DMS 273 (cell line): ENCODE measurements at regions not wholly inside any gene's neighbourhood (a gene's known extent, or its start where the extent isn't known, plus 50 kb on each side); places are given as distances from the start of the nearest gene placed in this dataset.

Experiments
- DNase-seq: peaks from one replicate; lab custom pipeline; 2025; ENCODE audit not compliant: unreplicated experiment; lab: John Stamatoyannopoulos, UW

DNA sequence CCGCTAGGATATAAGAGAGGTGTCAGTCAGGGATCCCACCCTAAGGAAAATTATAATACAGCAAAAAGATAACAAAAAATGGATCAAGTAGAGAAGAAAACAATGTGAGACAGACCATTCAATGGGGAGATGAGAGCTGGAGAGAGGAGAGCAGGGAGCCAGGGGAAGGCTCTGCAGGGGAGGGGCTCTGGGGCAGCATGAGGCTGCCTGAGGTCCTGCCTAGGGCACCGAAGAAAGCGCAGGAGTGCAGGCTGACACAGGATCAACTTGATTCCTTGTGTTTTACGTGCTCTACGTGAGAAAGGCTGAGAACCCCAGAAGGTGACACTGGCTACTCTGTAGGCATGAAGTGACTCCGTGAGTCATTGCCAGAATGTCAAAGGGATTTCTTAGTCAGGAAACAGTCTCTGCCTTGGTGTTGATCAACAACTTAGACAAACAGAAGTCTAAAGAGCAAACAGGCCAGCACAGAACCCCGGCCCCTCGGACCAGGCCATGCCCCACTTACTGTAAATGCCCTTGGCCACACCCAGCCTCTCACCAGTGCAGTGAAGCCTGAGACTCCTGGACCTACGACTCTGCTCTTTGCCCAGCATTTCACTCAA lies 290.1 kb upstream of the PRDM1 start:
- no peak for DNase-seq

DNA sequence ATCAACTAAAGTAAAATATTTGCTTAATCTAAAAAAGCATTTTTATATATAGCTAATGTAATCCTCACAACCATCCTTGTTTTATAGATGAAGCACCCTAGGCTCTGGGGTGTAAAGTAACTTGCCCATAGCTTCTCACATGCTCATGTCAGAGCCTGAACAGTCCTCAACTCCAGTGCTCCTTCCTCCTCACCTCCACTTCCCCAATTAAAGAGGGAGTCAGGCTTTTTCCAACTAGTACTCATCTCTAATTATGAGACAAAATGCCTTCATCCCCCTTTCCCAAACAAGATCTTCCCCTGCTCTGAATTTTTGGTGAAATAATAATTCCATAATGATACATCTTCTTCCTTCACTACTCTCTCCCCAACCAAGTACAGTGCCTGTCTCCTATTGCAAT lies 290.8 kb upstream of the PRDM1 start:
- DNase-seq, result no peak

DNA sequence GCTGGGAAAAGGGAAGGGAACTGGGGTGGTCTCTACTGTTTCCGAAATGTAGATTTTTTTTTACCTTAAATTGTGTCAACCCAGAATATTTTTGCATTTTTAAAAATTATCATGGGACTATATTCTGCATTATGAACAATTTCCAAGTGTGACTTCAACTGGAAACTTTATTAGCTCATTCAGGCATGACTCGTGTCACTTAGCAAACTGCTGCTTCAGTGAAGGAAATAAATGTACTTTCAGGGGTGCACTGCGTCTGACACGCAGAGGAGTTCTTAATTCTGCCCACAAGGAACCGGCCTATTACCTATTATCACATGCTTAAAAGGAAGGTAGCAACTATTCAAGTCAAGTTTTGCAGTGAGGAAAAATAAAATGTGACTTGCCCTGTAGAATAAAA lies 291.3 kb upstream of the PRDM1 start:
- DNase-seq, result no peak

DNA sequence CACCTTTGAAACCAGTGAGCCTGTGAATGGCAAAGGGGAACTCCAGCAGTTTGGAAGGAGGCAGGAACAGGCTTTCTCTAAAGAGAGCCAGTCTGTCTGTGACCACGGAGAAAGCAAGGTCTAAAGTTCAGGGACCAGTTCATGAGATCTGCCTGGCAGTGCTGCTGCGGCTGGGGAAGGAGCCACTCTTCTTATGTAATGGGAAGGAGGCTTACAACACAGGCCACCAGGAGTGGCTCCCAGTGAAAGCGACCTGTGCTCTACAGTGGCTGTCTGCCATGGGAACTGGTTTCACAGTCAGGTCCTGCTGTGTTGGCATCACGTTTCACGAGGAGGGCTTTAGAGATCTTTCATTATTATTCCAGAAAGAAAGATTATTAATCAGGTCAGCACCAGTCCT lies 291.9 kb upstream of the PRDM1 start:
- peak; percentile 60 for DNase-seq

DNA sequence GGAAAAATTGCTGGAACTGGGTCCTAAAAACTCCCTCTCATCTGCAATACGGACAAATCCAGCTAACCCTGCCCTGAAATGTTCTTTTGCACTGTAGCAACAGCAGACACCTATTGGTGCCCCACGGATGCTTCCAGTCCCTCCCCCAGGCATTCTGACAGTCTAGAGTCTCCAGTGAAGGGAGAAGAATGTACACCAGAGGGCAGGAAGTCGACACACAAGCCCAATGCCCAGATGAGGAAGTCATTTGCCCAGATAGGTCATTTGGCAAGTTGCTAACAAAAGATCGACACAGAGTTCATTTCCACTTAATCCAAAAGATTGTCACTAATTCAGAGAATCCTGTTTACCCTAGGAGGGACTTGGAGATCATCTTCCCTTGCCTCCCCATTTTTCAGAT lies 293.0 kb upstream of the PRDM1 start:
- peak; percentile 36 for DNase-seq

DNA sequence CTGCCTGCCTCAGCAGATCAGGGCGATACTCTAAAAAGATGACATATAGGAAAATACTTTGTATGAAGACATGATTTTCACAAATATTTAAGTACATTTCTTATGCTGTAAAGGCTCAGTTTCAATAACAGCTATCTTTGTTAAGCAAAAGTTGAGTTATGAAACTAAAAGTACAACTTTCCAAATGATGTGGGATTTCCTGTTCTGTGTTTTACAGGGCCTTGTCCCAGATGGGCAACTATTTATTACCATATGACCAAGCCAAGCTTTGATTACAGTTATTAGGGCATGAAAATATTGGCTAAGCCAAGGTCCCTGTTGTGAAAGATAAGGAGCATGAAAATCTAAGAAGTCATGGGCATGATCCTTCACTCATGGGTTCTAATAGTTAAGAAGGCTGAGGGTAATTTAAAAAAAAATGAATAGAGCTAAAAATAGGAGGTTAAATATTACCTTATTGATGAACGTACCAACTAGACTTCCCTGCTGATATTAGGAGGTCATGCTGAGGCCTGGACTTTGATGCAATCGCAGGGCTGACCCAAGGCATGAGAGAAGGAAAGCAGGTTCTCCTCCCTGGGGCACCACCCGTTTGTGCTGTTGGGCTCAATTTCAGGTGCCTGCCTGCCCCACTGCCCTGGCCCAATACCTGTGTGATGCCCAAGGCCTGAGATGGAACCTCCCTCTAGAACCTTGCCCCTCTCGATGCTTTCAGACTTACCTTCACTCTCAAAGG lies 294.4 kb upstream of the PRDM1 start:
- no peak for DNase-seq

DNA sequence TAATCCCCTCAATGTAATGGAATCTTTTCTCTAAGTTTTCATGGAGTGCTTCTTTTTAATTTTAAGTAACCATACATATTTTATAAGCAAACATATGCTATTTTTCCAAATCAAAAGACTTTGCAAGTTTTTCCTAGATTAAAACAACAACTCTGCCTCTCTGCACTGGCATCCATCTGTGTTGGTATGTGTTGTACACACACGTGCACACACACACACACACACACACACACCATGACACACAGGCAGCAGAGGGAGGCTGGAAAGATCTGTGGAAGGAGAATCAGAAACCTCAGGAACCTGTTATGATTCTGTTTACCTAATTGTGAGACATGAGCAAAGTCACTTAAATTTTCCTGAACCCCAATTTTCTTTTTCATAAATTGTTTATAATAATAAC lies 295.0 kb upstream of the PRDM1 start:
- no peak for DNase-seq

DNA sequence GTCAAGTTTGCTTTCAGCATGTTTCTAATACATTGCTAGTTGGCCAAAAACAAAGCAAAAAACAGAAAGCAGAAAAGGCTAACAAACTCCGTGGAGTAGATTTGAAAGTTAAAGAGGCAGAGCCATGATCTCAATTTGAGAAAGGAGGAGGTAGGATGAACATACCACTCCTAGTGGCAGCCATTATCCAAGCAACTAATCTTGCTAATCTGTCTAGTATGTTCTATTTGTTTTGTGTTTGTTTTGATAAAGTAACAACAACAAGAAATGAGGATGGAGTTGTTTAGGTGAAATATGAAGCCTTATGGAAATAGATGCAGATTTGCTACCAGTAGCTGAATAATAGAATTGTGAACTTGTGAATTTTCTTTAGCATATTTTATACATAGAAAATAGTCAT lies 295.5 kb upstream of the PRDM1 start:
- peak; percentile 38 for DNase-seq

DNA sequence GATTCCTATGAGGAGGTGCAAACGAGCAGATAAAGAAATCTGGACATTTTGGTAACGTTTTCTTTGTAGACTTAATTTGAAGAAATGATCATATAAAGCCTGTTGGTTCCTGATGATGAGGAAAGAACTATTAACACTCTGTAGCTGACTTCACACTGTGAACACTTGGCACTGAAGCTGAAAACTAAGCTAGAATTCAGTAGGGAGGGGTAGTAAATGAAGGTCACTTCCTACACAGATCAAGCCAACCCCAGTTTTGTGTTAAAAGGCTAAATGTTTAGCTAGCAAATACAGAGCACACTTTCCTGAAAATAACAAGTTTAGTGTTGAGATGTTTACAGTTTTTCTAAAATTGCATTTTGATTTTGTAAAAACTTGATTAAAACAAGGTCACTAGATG lies 296.2 kb upstream of the PRDM1 start:
- DNase-seq, result no peak

DNA sequence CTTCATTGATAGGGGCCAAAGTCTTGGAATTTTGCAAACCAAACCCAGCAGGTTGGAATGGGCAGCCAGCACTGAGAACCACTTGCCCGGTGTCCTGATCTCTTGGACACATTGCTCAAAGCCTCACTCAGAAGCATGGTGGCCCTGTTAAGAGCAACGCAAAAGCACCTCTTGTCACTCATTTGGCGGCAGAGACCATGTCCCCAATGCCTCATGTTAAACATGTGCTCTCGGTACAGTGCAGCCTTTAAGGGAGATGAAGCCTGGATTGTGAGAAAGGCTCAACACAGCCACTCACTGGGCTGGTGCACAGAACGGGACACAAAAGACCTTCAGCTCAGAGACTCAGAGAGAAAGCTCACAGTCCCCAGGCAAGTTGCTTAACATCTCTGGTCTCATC lies 298.4 kb upstream of the PRDM1 start:
- no peak for DNase-seq

DNA sequence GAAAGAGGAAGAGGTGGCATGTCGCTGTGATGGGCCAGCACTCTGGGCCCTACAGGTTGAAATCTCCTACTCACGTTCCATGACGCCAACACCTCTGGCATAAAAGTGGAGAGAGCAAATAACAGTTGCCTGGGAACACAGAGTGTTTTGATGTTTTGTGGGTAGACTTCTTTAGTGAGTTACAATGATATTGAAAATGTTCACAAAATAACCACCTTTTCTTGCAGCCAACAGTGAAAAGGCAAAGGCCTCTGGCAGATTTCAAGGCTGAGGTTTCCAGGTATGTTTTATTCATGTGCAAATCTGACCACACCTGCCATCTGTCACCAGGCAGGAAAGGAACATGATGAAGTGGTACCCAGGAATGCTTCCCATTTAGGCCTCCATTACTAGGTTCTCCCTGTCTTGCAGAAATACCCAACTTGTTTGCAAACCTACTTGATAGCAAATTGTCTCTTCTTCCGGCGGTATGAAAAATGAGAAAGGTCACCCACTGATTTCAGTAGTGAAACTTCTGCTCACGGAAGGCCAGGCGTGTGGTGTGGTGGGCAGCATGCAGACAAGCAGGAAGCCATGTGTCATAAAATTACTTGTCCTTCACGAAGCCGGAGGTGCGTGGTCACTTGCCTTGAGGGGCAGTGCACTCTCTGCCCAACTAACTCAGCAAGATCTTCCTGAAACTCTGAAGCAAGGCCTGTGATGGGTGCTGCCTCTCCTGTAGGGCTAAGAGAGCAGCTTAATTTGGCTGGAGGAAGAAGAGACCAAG lies 299.1 kb upstream of the PRDM1 start:
- DNase-seq, result peak; percentile 28

DNA sequence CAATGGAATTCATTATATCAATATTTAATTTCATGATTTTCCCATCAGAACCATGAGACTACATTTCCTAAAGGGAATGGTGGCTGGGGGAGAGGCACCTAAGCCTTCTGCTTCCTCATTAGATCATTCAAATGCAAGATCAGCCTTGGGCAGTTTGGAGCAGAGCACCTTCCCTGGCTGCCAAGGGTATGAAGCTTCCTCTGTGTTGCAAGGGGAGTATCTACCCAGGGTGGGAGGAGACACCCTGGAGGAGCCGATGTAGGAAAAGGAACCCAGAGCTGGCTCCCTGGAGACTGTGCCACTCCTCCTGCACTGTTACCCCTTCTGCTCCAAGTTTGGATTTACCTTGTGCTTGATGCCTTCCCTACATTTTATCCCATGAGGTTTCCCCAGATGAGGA lies 299.7 kb upstream of the PRDM1 start:
- no peak for DNase-seq

DNA sequence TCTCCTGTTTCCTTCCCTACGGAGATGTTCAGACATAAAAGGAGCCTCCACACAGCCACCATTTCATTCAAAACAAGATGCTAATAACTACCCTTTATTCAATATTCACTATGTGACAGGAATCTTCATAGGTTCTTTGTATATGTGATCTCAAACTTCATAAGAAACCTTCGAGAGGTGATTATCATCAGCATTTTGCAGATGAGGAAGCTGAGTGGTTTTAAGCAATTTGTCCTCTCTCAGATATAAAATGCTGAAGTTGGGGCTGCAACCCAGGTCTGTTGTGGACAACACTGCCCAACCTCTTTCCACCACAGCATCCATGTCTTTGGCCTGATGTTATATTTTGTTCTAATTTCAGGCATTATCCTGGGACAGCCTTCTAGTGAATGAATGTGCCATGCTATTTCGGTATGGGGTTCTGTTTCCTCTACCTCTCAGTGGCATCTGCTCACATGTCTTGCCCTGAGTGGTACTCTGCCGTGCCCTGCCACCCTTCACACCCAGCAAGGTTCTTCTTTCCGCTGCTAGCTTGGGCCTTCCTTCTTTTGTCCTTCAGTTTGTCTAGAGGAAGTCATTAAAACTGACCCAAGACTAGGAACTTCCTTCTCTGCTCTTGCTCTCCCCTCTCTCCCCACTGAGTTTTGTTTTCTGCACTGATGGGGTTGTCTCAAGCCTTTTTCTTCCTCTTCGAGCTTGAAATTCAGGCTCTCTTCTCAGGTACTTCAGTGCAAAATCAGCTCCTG lies 300.9 kb upstream of the PRDM1 start:
- no peak for DNase-seq

DNA sequence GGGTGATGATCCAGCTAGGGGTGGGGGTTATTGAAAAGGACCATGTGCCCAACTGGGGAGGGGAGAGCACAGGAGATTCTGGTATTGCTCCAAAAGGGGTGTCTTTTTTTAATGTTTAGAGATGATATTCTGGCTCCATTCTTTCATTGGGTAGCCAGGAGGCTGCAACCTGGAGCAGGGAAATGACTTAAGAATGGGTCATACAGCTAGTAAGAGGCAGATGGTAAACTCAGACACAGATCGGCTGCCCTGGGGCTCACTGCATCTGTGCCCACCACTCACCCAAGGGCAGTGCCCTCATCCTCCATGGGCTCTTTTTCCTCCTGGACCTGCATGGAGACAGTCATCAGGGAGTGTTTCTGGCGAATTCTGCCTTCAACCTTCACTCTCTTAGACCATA lies 302.0 kb upstream of the PRDM1 start:
- DNase-seq, result peak; percentile 12

DNA sequence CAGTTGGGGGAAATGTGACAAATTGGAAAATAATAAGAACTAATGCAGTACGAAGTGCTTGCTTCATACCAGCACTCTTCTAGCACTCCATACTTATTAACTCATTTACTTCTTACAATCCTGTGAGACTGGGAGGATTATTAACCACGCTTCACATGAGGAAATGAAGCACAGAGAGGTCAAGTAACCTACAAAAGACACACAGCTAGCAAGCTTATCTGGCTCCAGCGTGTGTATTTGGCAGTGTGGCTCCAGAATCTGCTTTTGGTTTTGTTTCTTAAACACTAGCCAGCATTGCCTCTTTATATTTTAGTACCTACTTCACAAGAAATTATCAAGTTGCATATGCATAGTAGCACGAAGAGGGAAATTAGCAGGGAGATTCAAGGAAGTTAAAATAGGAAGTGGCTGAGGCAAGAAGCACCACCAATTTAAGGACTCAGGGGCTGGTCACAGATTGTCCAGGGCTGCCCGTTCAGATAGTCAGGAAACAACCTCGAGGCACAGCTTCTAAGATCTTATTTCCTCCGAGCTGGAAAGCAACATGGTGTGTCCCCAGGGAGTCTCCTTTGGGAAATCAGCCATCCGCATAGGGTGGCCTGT lies 302.7 kb upstream of the PRDM1 start:
- no peak for DNase-seq

DNA sequence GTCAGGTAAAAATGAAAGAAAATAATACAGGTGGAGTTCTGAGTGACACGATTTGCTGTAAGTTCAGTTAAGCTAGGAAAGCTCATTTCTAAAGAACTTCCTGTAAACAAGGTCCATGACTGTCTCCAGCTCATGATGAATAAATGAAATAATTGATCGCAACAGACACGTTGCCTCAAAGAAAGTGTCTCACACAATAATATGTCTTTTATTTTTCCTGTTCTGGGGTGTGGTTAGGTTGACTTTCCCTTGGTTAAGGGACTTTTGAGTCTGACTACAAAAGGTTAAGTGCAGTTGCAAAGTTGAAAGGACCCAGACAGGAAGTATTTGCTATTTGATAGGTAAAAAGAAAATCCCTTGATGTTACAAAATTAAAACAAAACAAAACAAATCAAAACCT lies 304.2 kb upstream of the PRDM1 start:
- DNase-seq, result no peak

DNA sequence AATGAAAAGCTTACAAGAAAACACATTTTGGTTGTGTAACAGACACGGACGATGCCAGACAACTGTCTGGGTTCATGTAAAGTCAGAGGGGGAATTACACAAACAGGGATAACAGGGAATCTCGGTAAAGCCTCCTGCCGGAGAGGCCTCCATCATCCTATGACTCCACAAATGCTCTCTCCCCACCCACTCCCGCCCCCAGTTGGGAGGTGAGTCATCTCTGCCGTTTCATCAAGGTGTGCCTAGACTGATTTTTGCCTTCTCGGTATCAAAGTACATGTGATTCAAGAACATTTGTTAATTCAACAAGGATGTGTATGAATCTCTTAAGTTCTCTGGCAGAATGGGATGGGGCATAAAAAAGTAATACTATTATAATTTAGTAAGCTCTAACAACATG lies 304.9 kb upstream of the PRDM1 start:
- no peak for DNase-seq

DNA sequence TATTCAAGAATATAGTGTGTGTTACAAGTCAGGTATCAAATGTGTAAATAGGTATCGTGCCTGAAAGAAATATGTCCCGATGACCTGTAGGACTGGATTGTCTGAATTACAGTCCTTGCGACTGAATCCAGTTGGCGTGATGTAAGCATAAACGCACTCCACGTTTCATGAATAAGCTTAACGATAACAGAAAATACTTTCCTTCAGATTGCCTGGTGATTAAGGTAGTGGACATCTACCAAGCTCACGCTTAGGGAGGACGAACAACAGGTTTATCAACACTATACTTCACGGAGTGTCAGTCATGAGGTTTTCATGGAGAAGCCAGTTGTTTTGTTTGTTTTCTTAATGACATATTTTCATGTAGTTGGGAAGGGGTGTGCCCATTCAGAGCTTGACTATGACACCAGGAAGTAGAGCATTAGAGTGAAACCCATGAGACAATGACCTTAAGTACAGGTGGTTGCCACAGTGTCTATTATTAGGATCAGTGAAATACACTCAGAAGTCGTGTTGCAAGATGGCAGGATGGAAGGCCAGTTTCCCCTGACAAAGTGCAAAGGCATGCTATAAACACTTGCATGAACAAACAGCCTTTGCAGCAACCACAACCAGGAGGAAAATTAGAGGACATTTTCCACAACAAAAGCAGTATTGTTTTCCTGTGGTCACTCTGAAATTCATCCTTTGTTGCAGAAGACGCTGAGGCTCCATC lies 305.8 kb upstream of the PRDM1 start:
- DNase-seq, result no peak

DNA sequence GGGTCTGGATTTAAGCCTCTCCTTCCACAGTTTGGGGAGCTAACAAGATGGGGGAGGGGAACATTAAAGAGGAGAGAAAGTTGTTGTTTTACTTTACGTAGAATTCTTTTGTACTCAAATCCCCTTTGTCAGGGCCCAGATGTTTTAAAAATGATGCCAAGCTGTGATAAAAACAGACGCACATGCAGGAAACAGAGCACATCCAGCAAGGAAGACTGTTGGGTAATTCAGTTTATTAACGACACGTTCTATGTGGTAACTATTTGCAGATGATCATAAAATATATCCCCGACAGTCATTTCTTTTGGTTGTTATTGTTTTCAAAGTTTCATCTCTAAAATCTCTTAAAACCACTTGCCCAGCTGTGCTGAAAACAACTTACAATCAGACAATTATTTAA lies 307.0 kb upstream of the PRDM1 start:
- no peak for DNase-seq

DNA sequence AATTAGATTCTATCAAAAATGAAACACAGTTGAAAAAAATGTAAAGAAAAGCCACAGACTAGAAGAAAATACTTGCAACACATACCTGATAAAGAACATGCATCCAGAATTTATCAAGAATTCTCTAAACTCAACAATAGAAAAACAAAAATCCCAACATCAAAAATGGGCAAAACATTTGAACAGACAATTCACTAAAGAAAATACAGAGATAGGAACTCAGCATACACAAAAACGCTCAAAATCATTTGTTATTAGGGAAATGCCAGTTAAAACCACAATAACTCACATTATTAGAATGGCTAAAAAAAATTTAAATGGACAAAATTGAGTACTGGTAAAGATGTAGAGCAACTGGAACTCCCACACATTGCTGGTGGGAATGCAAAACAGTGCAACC lies 311.0 kb upstream of the PRDM1 start:
- no peak for DNase-seq

DNA sequence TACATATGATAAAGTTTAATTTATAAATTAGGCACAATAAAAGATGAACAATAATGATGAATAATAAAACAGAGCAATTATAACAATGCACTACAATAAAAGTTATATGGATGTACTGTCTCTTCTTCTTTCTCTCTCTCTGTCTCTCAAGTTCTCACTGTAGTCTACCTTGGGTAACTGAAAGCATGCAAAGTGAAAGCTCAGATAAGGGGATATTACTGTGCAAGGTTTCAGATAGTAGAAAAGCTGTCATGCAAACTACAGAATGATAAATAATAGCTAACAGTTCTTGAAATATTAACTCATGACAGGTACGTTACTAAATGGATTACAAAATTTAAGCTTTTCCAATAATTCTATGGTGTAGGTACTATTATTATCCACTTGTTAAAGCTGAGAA lies 311.9 kb upstream of the PRDM1 start:
- DNase-seq, result no peak
